H9 (cell line): ENCODE measurements at regions not wholly inside any gene's neighbourhood (a gene's known extent, or its start where the extent isn't known, plus 50 kb on each side); places are given as distances from the start of the nearest gene placed in this dataset.

Experiments
- DNase-seq: peaks from one replicate; pipeline ENCODE4 v3.0.0-alpha.2; 2017
- H2AFZ ChIP-seq: one replicate; pipeline ENCODE4 v1.6.1; 2013; ENCODE audit warnings: mild to moderate bottlenecking, low read length, control low read depth, moderate library complexity
- H2AK5ac ChIP-seq: 2 replicates; pipeline ENCODE4 v1.6.1; 2013; ENCODE audit warnings: low read length, control low read depth, mixed read lengths; ENCODE audit not compliant: insufficient read length
- H2BK120ac ChIP-seq: one replicate; pipeline ENCODE4 v1.6.1; 2013; ENCODE audit warnings: low read depth, mild to moderate bottlenecking, low read length, control low read depth, inconsistent platforms; ENCODE audit not compliant: poor library complexity, severe bottlenecking
- H2BK12ac ChIP-seq: 2 replicates; pipeline ENCODE4 v1.6.1; 2013; ENCODE audit warnings: low read length, control low read depth, mixed read lengths, low read depth; ENCODE audit not compliant: insufficient read length
- H2BK15ac ChIP-seq: 2 replicates; pipeline ENCODE4 v1.6.1; 2013; ENCODE audit warnings: low read depth, low read length, control low read depth
- H2BK20ac ChIP-seq: one replicate; pipeline ENCODE4 v1.6.1; 2013; ENCODE audit warnings: low read depth, mild to moderate bottlenecking, low read length, control low read depth, inconsistent platforms; ENCODE audit not compliant: poor library complexity, severe bottlenecking
- H2BK5ac ChIP-seq: 2 replicates; pipeline ENCODE4 v1.6.1; 2013; ENCODE audit warnings: low read length, control low read depth, mixed read lengths; ENCODE audit not compliant: insufficient read length
- H3K14ac ChIP-seq: 2 replicates; pipeline ENCODE4 v1.6.1; 2013; ENCODE audit warnings: low read length, control low read depth; ENCODE audit not compliant: insufficient read depth
- H3K18ac ChIP-seq: 2 replicates; pipeline ENCODE4 v1.6.1; 2013; ENCODE audit warnings: low read depth, mild to moderate bottlenecking, mixed read lengths, low read length, control low read depth; ENCODE audit not compliant: insufficient read length
- H3K23ac ChIP-seq: 2 replicates; pipeline ENCODE4 v1.6.1; 2013; ENCODE audit warnings: low read length, control low read depth, mixed read lengths, low read depth; ENCODE audit not compliant: insufficient read length
- H3K23me2 ChIP-seq: 2 replicates; pipeline ENCODE4 v1.6.1; 2013; ENCODE audit warnings: low read depth, mild to moderate bottlenecking, mixed read lengths, low read length, control low read depth; ENCODE audit not compliant: insufficient read length, poor library complexity, severe bottlenecking
- H3K27ac ChIP-seq: 2 replicates; pipeline ENCODE4 v1.5.1; 2013; ENCODE audit warnings: low read length, control low read depth, mixed read lengths, low read depth; ENCODE audit not compliant: insufficient read length
- H3K27me3 ChIP-seq: 2 replicates; pipeline ENCODE4 v1.6.1; 2013; ENCODE audit warnings: low read length, control low read depth, inconsistent platforms; ENCODE audit not compliant: insufficient read depth
- H3K4ac ChIP-seq: 2 replicates; pipeline ENCODE4 v1.6.1; 2013; ENCODE audit warnings: low read depth, mild to moderate bottlenecking, control low read depth, inconsistent platforms, low read length, moderate library complexity
- H3K4me1 ChIP-seq: 2 replicates; pipeline ENCODE4 v1.6.1; 2013; ENCODE audit warnings: low read length, control low read depth, inconsistent platforms; ENCODE audit not compliant: insufficient read depth
- H3K4me2 ChIP-seq: 2 replicates; pipeline ENCODE4 v1.6.1; 2013; ENCODE audit warnings: low read length, control low read depth, mixed read lengths; ENCODE audit not compliant: insufficient read length, insufficient read depth
- H3K56ac ChIP-seq: 2 replicates; pipeline ENCODE4 v1.6.1; 2013; ENCODE audit warnings: low read depth, mild to moderate bottlenecking, mixed read lengths, low read length, control low read depth; ENCODE audit not compliant: insufficient read length
- H3K79me1 ChIP-seq: 2 replicates; pipeline ENCODE4 v1.6.1; 2013; ENCODE audit warnings: low read depth, mild to moderate bottlenecking, moderate library complexity, low read length, control low read depth, inconsistent platforms; ENCODE audit not compliant: insufficient read depth, poor library complexity, severe bottlenecking
- H3K79me2 ChIP-seq: 2 replicates; pipeline ENCODE4 v1.6.1; 2013; ENCODE audit warnings: low read length, control low read depth, inconsistent platforms; ENCODE audit not compliant: insufficient read depth
- H3K9ac ChIP-seq: 2 replicates; pipeline ENCODE4 v1.6.1; 2013; ENCODE audit warnings: low read length, control low read depth, mixed read lengths; ENCODE audit not compliant: insufficient read length; ENCODE audit errors: extremely low read depth
- H3K9me3 ChIP-seq: one replicate; pipeline ENCODE4 v1.6.1; 2013; ENCODE audit warnings: low read depth, low read length, inconsistent platforms; ENCODE audit not compliant: control insufficient read depth
- H3T11ph ChIP-seq: one replicate; pipeline ENCODE4 v1.6.1; 2013; ENCODE audit warnings: mild to moderate bottlenecking, low read length, control low read depth, inconsistent platforms
- H4K20me1 ChIP-seq: one replicate; pipeline ENCODE4 v1.6.1; 2013; ENCODE audit not compliant: control insufficient read depth, insufficient read length, insufficient read depth
- H4K5ac ChIP-seq: 2 replicates; pipeline ENCODE4 v1.6.1; 2013; ENCODE audit warnings: low read depth, mild to moderate bottlenecking, mixed read lengths, low read length, control low read depth; ENCODE audit not compliant: insufficient read length
- H4K8ac ChIP-seq: replicated peaks from 2 replicates; pipeline ENCODE4 v1.6.1; 2013; ENCODE audit warnings: low read length, control low read depth, mixed read lengths, low read depth; ENCODE audit not compliant: insufficient read length
- H4K91ac ChIP-seq: 2 replicates; pipeline ENCODE4 v1.6.1; 2013; ENCODE audit warnings: low read depth, mild to moderate bottlenecking, moderate library complexity, mixed read lengths, low read length, control low read depth; ENCODE audit not compliant: insufficient read length
- H3K27ac Mint-ChIP-seq, 3 experiments: 2 replicates in 2 of 3; 3 replicates in 1 of 3; pipeline ENCODE4 v1.8.0; 2020 to 2021; ENCODE audit warnings: mixed read lengths in 3 of 3, mild to moderate bottlenecking in 1 of 3, moderate library complexity in 1 of 3
- H3K27me3 Mint-ChIP-seq: 2 replicates; pipeline ENCODE4 v1.8.0; 2021; ENCODE audit warnings: low read depth, mild to moderate bottlenecking, moderate library complexity, mixed read lengths
- H3K36me3 Mint-ChIP-seq, 3 experiments: 2 replicates in 2 of 3; 3 replicates in 1 of 3; pipeline ENCODE4 v1.8.0; 2020 to 2021; ENCODE audit warnings: low read depth in 3 of 3, mixed read lengths in 3 of 3; ENCODE audit not compliant: insufficient read depth in 1 of 3
- H3K4me1 Mint-ChIP-seq, 2 experiments: 2 replicates each; pipeline ENCODE4 v1.8.0; 2020; ENCODE audit warnings: mixed read lengths in 2 of 2
- H3K4me3 Mint-ChIP-seq, 2 experiments: 2 replicates in 1 of 2; 3 replicates in 1 of 2; pipeline ENCODE4 v1.8.0; 2020 to 2021; ENCODE audit warnings: mild to moderate bottlenecking in 2 of 2, mixed read lengths in 2 of 2, moderate library complexity in 1 of 2
- H3K9me3 Mint-ChIP-seq, 2 experiments: 2 replicates in 1 of 2; 3 replicates in 1 of 2; pipeline ENCODE4 v1.8.0; 2020; ENCODE audit warnings: mild to moderate bottlenecking in 2 of 2, mixed read lengths in 2 of 2, moderate library complexity in 1 of 2
- CTCF ChIP-seq: fragments of 200-600 bp; sonication (generic); conservative IDR thresholded peaks from 3 replicates; pipeline ENCODE4 v1.8.0; 2021; ENCODE audit warnings: antibody characterized with exemption, mild to moderate bottlenecking
- WGBS: extraction: QIAGEN DNeasy Blood & Tissue Kit; methylation state at CpG from one replicate; pipeline ENCODE4 v1.1.7; 2013; ENCODE audit warnings: missing lambda C conversion rate, low lambda C conversion rate, mixed read lengths; ENCODE audit not compliant: insufficient read length; ENCODE audit errors: extremely low coverage; 5-methylcytosine and 5-hydroxymethylcytosine counted together

DNA sequence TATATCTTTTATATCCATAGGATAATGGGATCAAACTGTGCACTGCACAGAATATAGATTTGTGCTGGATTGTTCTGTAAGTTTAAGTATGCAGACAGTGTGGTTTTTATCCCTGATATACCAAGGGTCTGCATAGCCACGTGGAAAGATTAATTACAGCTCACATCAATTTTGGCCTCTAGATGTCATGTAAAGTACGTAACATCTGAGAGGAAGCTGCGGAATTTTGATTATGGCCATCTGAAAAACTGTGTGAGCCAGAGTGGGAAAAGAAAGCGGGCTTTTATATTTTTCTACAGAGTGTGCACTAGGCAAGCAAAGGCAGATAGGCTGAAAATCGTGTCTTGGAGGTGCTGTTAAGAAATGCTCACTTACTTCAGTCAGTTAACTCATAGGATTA is 562.7 kb downstream of the GBE1 start:
- no peaks in the 10 kb centered on the region for H3K79me2 ChIP-seq
- H2BK5ac ChIP-seq: no peak overlapping the region
- H2BK12ac ChIP-seq: no peak overlapping the region
- no peaks in the 10 kb centered on the region for H4K20me1 ChIP-seq
- no peaks in the 10 kb centered on the region for H3K27me3 ChIP-seq
- no peak for TF ChIP-seq CTCF
- H3K23ac ChIP-seq: no peak overlapping the region
- no peak overlapping the region for H3K4me3 Mint-ChIP-seq
- no peaks in the 10 kb centered on the region for H3K36me3 Mint-ChIP-seq
- H4K91ac ChIP-seq: no peak overlapping the region
- H3K4me1 ChIP-seq: no peaks in the 10 kb centered on the region
- no peak overlapping the region for H3K9ac ChIP-seq
- H4K5ac ChIP-seq: no peak overlapping the region
- H3K9me3 ChIP-seq: no peaks in the 10 kb centered on the region
- H3K4me1 Mint-ChIP-seq: peaks cover 4 to 8% of the 10 kb centered on the region in 2 experiments; a peak in 3 of 4 replicates
- H2BK15ac ChIP-seq: no peak overlapping the region
- H3K4ac ChIP-seq: no peak overlapping the region
- no peak overlapping the region for H3K27ac ChIP-seq
- H3K4me2 ChIP-seq: no peak overlapping the region
- no peak overlapping the region for H3T11ph ChIP-seq
- H2BK120ac ChIP-seq: no peak overlapping the region
- H3K27ac Mint-ChIP-seq: no peak overlapping the region; a peak in 1 of 7 replicates
- H2BK20ac ChIP-seq: no peak overlapping the region
- no CpG with 5 or more reads among the region's 5 CpGs for WGBS
- no peaks in the 10 kb centered on the region for H3K23me2 ChIP-seq
- no peak overlapping the region for H3K14ac ChIP-seq
- H4K8ac ChIP-seq: no peak overlapping the region
- H3K56ac ChIP-seq: no peak overlapping the region
- no peak overlapping the region for H2AK5ac ChIP-seq
- no peak overlapping the region for H2AFZ ChIP-seq
- DNase-seq: no peak
- H3K79me1 ChIP-seq: no peaks in the 10 kb centered on the region
- H3K18ac ChIP-seq: no peak overlapping the region
- H3K9me3 Mint-ChIP-seq: no peaks in the 10 kb centered on the region; a peak in 1 of 5 replicates
- no peaks in the 10 kb centered on the region for H3K27me3 Mint-ChIP-seq
